Heart left ventricle (tissue), 16 donors: ENCODE measurements at regions not wholly inside any gene's neighbourhood (a gene's known extent, or its start where the extent isn't known, plus 50 kb on each side); places are given as distances from the start of the nearest gene placed in this dataset.

Experiments
- ATAC-seq, 4 donors: fragments of 200-7000 bp; cut with Tn5 transposase; one replicate each; pipeline ENCODE4 v1.9.1; 2020 to 2022; ENCODE audit warnings: moderate library complexity in 4 of 4, mild to moderate bottlenecking in 3 of 4, moderate number of reproducible peaks in 1 of 4
- DNase-seq, 5 donors: peaks; one replicate each; pipeline ENCODE4 v3.0.0-alpha.2; 2020
- H3K27ac ChIP-seq, 12 donors: fragments of 200-600 bp; sonication (generic) in 4 of 12; one replicate each; pipeline versions ENCODE4 v1.5.0 to v1.8.0; 2016 to 2022; ENCODE audit warnings: mild to moderate bottlenecking in 2 of 12
- H3K27me3 ChIP-seq, 9 donors: fragments of 200-600 bp; sonication (generic) in 2 of 9; one replicate each; pipeline versions ENCODE4 v1.5.1 to v1.8.0; 2016 to 2022; ENCODE audit warnings: mild to moderate bottlenecking in 3 of 9
- H3K36me3 ChIP-seq, 9 donors: fragments of 200-600 bp; sonication (generic) in 2 of 9; one replicate each; pipeline versions ENCODE4 v1.5.0 to v1.8.0; 2018 to 2022; ENCODE audit warnings: mild to moderate bottlenecking in 2 of 9
- H3K4me1 ChIP-seq, 12 donors: fragments of 200-600 bp; sonication (generic) in 4 of 12; one replicate each; pipeline versions ENCODE4 v1.5.0 to v1.8.0; 2016 to 2022; ENCODE audit warnings: mild to moderate bottlenecking in 3 of 12
- H3K4me3 ChIP-seq, 12 donors: fragments of 200-600 bp; sonication (generic) in 4 of 12; one replicate each; pipeline versions ENCODE4 v1.5.0 to v1.8.0; 2017 to 2022; ENCODE audit warnings: mild to moderate bottlenecking in 9 of 12, moderate library complexity in 4 of 12
- H3K9me3 ChIP-seq, 12 donors: fragments of 200-600 bp; sonication (generic) in 4 of 12; one replicate each; pipeline versions ENCODE4 v1.5.0 to v1.8.0; 2016 to 2022; ENCODE audit warnings: mild to moderate bottlenecking in 1 of 12
- POLR2A ChIP-seq, 2 donors: fragments of 450-650 bp; IDR thresholded peaks; one replicate each; pipeline ENCODE4 v1.6.1; 2017; ENCODE audit warnings: antibody characterized with exemption in 2 of 2, mild to moderate bottlenecking in 2 of 2, moderate library complexity in 2 of 2
- WGBS, 4 donors: extraction: QIAGEN DNeasy Blood & Tissue Kit in 2 of 4; methylation state at CpG; one replicate each; pipeline versions ENCODE4 v1.1.5 to v1.1.7; 2013 to 2018; 5-methylcytosine and 5-hydroxymethylcytosine counted together
- intact Hi-C, 10 donors: fragments of 100-400 bp; cut with DNase I; formaldehyde crosslinking; loops; one replicate each; pipeline versions ENCODE4 v1.11.1 to v1.14.2; 2022
- TF ChIP-seq, protein P1 (sequence below), 12 donors: fragments of 200-600 bp; sonication (generic) in 4 of 12; IDR thresholded peaks; one replicate each; pipeline versions ENCODE4 v1.5.0 to v1.8.0; 2018 to 2022; ENCODE audit warnings: antibody characterized with exemption in 12 of 12, mild to moderate bottlenecking in 5 of 12
- donor health status: ischemic (EF 13 %, LVEDD 7.1; RV severe dilation, severe dysfunction).
- donor health status: healthy with polysubstance abuse.
- donor health status: DM: no; HTN: yes; CAD: no.
- donor health status: DM: no; HTN: no; CAD: no.
- donor health status: ischemic (EF 25% LVEDD 6.9; RV normal size, moderate dysfunction).
- donor health status: ischemic (EF 25% LVEDD 5.7; RV mildly dilated, moderate dysfunction).
- donor health status: healthy.
- donor health status: DM: yes; HTN: yes; CAD: no.
- donor health status: ischemic (EF 35%, LVEDD 5.7; RV mildly dilated, moderate dysfunction).
- donor health status: nonischemic (EF 11% LVEDD 7.7; RV severe dilation, severe dysfunction).
- donor health status: DM: yes; HTN: yes; CAD: no.
- donor health status: PGD.
- donor health status: ischemic (EF 29% LVEDD 5.4; RV normal size, mild dysfunction).
- donor health status: nonischemic (EF 23%, LVEDD 6.1; RV moderate dilation, normal function).

DNA sequence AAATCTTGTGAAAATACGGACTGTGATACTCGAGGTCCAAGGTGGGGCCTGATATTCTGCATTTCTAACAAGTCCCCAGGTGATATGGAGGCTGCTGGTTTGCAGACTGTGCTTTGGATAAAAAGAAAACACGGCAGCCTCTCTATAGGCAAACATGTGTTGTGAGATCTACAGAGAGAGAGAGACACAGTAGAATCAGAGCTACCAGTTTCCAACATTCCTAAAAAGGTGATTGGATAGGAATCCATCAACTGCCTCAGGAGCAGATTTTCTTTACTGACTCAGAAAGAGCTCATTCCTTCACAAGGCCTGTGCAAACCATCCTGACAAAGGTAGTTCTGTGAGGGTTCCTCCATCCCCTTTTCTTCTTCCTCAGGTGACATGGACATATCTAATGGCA lies 651.6 kb upstream of the CAMK1G start:
- ATAC-seq (no peak), DNase-seq (no peak)
- Histone ChIP-seq H3K27me3 (no peaks in the 10 kb centered on the region), H3K4me1 (no peaks in the 10 kb centered on the region), H3K36me3 (no peaks in the 10 kb centered on the region), H3K9me3 (no peaks in the 10 kb centered on the region), H3K4me3 (no peak overlapping the region), H3K27ac (no peak overlapping the region)
- intact Hi-C loops: no loop called here
- WGBS, 4 donors: 81 to 87% (median 84%) methylated on average over 3 of the region's 3 CpGs
- TF ChIP-seq, protein P1, sequence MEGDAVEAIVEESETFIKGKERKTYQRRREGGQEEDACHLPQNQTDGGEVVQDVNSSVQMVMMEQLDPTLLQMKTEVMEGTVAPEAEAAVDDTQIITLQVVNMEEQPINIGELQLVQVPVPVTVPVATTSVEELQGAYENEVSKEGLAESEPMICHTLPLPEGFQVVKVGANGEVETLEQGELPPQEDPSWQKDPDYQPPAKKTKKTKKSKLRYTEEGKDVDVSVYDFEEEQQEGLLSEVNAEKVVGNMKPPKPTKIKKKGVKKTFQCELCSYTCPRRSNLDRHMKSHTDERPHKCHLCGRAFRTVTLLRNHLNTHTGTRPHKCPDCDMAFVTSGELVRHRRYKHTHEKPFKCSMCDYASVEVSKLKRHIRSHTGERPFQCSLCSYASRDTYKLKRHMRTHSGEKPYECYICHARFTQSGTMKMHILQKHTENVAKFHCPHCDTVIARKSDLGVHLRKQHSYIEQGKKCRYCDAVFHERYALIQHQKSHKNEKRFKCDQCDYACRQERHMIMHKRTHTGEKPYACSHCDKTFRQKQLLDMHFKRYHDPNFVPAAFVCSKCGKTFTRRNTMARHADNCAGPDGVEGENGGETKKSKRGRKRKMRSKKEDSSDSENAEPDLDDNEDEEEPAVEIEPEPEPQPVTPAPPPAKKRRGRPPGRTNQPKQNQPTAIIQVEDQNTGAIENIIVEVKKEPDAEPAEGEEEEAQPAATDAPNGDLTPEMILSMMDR (IDR thresholded peaks at IDR 0.05): no peak
- no peak for TF ChIP-seq POLR2A (IDR thresholded peaks at IDR 0.05)

DNA sequence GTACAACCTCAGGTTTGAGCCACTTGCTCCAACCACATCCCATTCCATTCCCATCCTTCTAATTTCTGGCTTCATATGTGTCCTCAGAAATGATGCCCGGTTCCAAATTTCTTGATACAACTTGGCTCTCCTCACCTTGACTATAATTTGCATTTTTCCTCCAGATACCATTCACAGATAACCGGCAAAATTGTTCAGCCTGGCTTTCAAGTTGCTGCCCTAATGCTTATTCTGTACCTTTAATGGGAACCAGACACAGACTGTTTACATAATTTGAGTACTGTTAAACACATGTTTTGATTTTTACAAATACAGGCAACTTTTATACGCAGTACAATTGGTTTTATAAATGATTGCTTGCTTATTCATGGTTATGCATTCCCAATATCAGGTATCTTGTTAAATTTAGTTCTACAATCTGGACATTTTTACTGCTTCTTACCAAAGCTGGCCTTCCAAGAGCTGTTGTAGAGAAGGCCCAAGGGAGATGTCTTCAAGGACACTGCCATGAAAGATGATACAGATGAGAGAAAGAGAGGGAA lies 649.5 kb upstream of the CAMK1G start:
- DNase-seq (no peak), ATAC-seq (no peak)
- H3K27ac ChIP-seq: no peak overlapping the region
- no peak overlapping the region for H3K4me3 ChIP-seq
- H3K36me3 ChIP-seq: no peaks in the 10 kb centered on the region
- no peaks in the 10 kb centered on the region for H3K27me3 ChIP-seq
- no peaks in the 10 kb centered on the region for H3K4me1 ChIP-seq
- intact Hi-C loops: no loop called here
- 95 to 97% (median 96%) methylated on average over 3 of the region's 3 CpGs for WGBS, 4 donors
- no peaks in the 10 kb centered on the region for H3K9me3 ChIP-seq
- no peak for TF ChIP-seq POLR2A (IDR thresholded peaks at IDR 0.05)
- TF ChIP-seq, protein P1 (IDR thresholded peaks at IDR 0.05): no peak

DNA sequence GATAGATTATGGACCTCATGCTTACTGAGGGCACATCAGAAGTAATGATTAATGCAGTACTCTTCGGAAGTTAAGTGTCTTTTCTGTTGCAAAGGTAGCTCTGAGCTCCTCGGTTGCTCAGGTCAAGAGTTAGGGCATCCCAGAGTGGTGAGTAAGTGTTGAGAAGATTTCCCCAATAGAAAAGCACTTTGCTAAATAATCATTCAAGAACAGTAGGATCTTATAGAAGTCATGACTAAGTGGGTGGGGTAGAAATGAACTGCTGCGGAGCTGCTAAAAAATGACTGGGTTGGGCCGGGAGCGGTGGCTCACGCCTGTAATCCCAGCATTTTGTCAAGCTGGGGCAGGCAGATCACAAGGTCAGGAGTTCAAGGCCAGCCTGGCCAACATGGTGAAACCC lies 648.6 kb upstream of the CAMK1G start:
- ATAC-seq: no peak
- H3K36me3 ChIP-seq: no peaks in the 10 kb centered on the region
- H3K4me3 ChIP-seq: no peak overlapping the region
- H3K27ac ChIP-seq: no peak overlapping the region
- H3K4me1 ChIP-seq: peaks cover 0 to 6% (median 0%) of the 10 kb centered on the region in 12 donors
- TF ChIP-seq, protein P1 (IDR thresholded peaks at IDR 0.05): no peak
- no peak for TF ChIP-seq POLR2A (IDR thresholded peaks at IDR 0.05)
- 87 to 95% (median 87%) methylated on average over 6 of the region's 6 CpGs for WGBS, 4 donors
- intact Hi-C loops: no loop called here
- DNase-seq: no peak
- no peaks in the 10 kb centered on the region for H3K9me3 ChIP-seq
- H3K27me3 ChIP-seq: no peaks in the 10 kb centered on the region

DNA sequence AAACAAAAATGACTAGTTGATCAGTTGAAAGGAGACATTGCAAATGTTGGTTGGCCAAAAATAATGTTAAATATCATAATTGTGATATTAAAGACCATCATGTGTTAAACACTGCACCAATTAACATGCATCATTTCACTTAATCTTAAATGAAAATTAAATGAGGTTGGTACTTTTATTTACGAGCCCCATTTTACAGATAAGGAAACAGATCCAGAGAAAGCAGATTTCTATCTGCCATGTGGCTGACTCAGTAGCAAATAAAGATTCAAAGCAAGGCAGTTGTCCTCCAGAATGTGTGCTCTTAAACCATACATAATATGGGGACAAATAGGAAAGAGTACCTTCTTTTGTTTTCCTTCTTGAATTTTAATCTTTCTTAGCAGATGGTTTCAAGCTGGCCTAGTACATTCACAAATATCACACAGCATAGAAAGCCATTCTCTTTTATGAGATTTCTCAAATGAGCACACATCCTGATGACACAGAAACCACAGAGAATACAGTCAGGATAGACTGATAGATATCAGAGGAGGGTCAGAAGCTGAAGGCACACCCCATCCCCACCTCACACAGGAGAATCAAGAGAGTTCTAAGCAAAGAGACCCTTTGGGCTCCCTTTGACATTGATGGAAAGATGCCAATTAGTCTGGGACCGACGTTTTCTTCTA lies 647.9 kb upstream of the CAMK1G start:
- ATAC-seq (no peak), DNase-seq (no peak)
- no peaks in the 10 kb centered on the region for H3K36me3 ChIP-seq
- H3K27ac ChIP-seq: no peak overlapping the region
- TF ChIP-seq, protein P1 (IDR thresholded peaks at IDR 0.05): no peak
- no peak for TF ChIP-seq POLR2A (IDR thresholded peaks at IDR 0.05)
- no peaks in the 10 kb centered on the region for H3K9me3 ChIP-seq
- H3K27me3 ChIP-seq: no peaks in the 10 kb centered on the region
- intact Hi-C loops: no loop called here
- 62 to 73% (median 70%) methylated on average over 3 of the region's 3 CpGs for WGBS, 4 donors
- peaks cover 0 to 7% (median 0%) of the 10 kb centered on the region in 12 donors for H3K4me1 ChIP-seq
- H3K4me3 ChIP-seq: no peak overlapping the region
